Vagina (tissue), 2 donors: ENCODE measurements at regions not wholly inside any gene's neighbourhood (a gene's known extent, or its start where the extent isn't known, plus 50 kb on each side); places are given as distances from the start of the nearest gene placed in this dataset.

Source experiments
- POLR2A ChIP-seq, 2 donors: fragments of 450-650 bp; IDR thresholded peaks; one replicate each; pipeline ENCODE4 v1.6.1; 2017; ENCODE audit warnings: antibody characterized with exemption in 2 of 2, mild to moderate bottlenecking in 2 of 2, moderate library complexity in 2 of 2
- POLR2AphosphoS5 ChIP-seq, 2 donors: sonication (generic); formaldehyde crosslinking; IDR thresholded peaks; one replicate each; pipeline ENCODE4 v1.9.0; 2017; ENCODE audit warnings: antibody characterized with exemption in 2 of 2, mild to moderate bottlenecking in 2 of 2, low read depth in 1 of 2; ENCODE audit not compliant: insufficient read depth in 1 of 2
- TF ChIP-seq, protein P1 (sequence below), 3 experiments: fragments of 450-650 bp in 2 of 3; fragments of 200-600 bp in 1 of 3; sonication (generic) in 1 of 3; IDR thresholded peaks; one replicate each; pipeline ENCODE4 v1.5.1; 2017 to 2019; ENCODE audit warnings: antibody characterized with exemption in 3 of 3, mild to moderate bottlenecking in 2 of 3, moderate library complexity in 2 of 3

- TF ChIP-seq, protein P1, sequence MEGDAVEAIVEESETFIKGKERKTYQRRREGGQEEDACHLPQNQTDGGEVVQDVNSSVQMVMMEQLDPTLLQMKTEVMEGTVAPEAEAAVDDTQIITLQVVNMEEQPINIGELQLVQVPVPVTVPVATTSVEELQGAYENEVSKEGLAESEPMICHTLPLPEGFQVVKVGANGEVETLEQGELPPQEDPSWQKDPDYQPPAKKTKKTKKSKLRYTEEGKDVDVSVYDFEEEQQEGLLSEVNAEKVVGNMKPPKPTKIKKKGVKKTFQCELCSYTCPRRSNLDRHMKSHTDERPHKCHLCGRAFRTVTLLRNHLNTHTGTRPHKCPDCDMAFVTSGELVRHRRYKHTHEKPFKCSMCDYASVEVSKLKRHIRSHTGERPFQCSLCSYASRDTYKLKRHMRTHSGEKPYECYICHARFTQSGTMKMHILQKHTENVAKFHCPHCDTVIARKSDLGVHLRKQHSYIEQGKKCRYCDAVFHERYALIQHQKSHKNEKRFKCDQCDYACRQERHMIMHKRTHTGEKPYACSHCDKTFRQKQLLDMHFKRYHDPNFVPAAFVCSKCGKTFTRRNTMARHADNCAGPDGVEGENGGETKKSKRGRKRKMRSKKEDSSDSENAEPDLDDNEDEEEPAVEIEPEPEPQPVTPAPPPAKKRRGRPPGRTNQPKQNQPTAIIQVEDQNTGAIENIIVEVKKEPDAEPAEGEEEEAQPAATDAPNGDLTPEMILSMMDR (IDR thresholded peaks at IDR 0.05) = no peak
- TF ChIP-seq POLR2AphosphoS5 (IDR thresholded peaks at IDR 0.05; ENCODE audit: insufficient read depth in 1 of 2, low read depth in 1 of 2) (no peak), POLR2A (IDR thresholded peaks at IDR 0.05) (no peak)
Measured at GRCh38 chr2:204407204-204408014, 137.9 kb upstream of the PARD3B start.
